HPDE6-E6E7 (cell line): ENCODE measurements at regions not wholly inside any gene's neighbourhood (a gene's known extent, or its start where the extent isn't known, plus 50 kb on each side); places are given as distances from the start of the nearest gene placed in this dataset.

ENCODE experiments used
- DNase-seq: peaks from one replicate; pipeline ENCODE4 v3.0.0; 2011; ENCODE audit warnings: missing footprints; ENCODE audit errors: extremely low spot score

GRCh38 chr7:109126404-109127050 is 556.9 kb downstream of the DNAJB9 start:
- no peak for DNase-seq

GRCh38 chr7:109127145-109127544 is 557.5 kb downstream of the DNAJB9 start:
- DNase-seq, result no peak

GRCh38 chr7:109131141-109131540 is 561.5 kb downstream of the DNAJB9 start:
- no peak for DNase-seq

DNA sequence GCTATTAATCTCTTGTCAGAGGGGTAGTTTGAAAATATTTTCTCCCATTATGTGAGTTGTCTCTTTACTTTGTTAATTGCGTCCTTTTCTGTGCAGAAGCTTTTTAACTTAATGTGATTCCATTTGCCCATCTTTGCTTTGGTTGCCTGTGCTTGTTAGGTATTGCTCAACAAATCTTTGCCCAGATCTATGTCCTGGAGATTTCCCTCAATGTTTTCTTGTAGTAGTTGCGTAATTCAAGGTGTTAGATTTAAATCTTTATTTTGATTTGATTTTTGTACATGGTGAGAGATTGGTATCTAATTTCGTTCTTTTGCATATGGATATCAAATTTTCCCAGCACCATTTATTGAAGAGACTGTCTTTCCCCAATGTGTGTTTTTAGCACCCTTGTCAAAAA is 567.2 kb downstream of the DNAJB9 start:
- no peak for DNase-seq

- no peak for DNase-seq
These were observed 585.1 kb downstream of the DNAJB9 start for GRCh38 chr7:109154748-109155147.

- DNase-seq, result no peak
These were observed 588.6 kb downstream of the DNAJB9 start for GRCh38 chr7:109158246-109158645.

GRCh38 chr7:109176661-109177060 is 607.0 kb downstream of the DNAJB9 start:
- DNase-seq, result no peak

DNA sequence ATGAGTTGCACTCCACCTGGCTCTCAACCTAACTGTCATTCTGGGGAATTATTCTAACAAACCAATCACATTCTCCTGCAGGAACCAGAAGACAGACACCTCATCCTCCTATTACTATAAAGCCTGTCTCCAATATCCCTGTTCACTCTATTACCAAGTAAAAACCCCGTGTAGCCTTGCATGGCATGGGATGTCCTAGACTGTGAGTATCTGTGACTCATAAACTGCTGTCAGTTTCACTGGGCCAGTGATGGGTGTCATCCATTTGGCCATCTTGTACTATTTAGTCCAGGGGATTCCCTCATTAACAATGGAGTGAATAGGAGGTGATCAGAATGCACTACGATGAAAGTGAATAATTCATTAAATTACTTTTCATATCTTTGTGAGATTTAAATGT is 608.7 kb downstream of the DNAJB9 start:
- no peak for DNase-seq

- DNase-seq, result no peak
These were observed 609.9 kb downstream of the DNAJB9 start for GRCh38 chr7:109179601-109180000.

DNA sequence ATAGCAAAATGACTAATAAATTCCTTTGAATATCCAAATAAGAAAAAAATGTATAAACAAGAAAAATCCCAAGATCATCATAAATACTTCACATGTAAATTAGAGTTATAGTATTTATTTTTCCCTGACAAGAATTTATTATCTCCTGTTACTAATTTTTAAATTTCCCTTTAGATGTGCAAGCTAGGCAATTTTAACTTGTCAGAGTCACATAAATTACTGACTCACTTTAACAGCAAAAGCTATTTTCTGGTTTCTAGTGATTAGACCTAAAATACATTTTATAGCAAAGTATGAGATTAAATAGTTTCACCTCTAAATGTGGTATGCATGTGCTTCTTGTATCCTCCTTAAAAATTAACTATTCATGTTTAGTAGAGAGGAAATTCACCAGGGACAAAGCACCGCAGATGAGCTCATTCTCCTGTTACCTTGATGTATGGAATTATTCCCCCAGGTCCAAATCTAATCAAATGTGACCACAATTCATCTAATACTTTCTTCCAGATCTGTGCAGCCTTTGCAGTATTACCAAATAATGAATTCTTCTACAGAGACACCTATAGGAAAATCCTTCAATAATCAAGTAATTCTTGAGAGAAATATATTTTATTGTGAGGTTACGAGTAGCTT is 621.2 kb downstream of the DNAJB9 start:
- DNase-seq, result no peak

- DNase-seq, result no peak
These were observed 636.5 kb downstream of the DNAJB9 start for GRCh38 chr7:109206196-109206595.

- no peak for DNase-seq
These were observed 643.4 kb downstream of the DNAJB9 start for GRCh38 chr7:109213081-109213480.

DNA sequence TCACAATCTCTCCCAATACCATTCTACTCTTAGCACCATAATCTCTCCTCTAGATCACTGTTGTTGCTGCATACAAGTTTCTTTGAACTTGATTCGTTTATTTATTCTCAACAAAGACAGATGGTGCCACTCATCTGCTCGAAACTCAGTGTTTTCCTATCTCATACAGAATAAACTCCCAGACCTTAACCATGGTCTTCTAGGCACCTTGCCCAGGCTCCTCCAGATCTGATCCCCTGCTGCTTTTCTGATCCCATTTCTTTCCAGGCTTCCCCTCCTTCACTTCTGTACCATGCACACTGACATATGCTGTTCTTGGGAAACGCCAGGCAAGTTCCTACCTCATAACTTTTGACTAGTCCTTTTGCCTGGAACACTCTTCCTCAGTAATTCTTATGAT is 645.7 kb downstream of the DNAJB9 start:
- DNase-seq, result no peak

DNA sequence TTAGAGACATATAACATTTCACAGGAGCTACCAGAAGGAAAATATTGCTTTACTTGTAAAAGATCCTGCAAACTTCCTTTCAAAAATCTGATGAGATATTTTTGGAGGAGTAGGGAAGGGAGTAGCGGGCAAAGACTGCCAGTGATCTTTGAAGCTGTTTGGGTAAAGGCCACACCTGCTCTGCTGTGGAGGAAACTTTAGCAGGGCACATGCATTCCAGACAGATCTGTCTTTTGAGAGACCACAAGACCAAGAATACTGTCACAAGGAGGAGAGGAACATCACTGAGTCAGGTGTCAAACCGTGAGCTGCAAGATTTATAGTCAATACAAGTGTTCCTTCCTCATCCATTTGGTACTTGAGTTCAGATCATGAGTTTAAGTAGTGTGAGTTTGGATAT is 654.4 kb downstream of the DNAJB9 start:
- DNase-seq, result no peak

DNA sequence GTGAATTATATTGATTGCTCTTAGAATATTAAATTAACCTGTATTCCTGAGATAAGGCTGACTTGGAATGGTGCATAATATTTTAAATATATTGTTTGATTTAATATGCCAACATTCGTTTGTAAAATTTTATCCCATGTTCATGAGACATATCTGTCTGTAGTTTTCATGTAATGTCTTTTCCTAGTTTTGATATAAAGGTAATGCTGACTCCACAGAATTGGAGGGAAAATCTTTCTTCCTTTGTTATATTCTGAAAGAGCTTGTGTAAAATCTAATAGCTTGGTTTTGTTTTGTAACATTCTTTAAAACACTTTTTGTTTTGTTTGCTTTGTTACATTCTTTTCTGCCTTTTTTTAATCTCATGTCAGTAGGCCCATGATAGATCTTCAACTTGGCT is 657.0 kb downstream of the DNAJB9 start:
- DNase-seq, result no peak

DNA sequence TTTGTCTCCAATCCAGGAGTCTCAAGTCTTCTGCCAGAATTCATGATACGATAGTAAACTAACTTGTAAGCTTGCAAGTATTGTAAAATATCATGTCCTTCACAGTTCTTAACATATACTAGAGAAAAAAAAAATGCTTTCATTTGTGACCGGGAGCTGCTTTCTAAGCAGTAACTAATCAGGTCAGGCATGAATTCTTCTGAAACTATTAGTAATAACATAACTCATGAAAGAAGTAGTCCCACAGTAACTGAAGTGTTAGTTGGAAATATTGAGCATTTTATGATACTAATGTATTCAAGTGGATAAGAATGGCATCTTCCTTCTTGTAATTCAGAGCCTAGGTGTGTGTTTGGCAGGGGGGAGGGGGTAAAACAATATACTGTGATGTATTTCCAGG is 665.6 kb downstream of the DNAJB9 start:
- DNase-seq, result no peak

- DNase-seq, result no peak
These were observed 676.8 kb downstream of the DNAJB9 start for GRCh38 chr7:109246330-109247077.

DNA sequence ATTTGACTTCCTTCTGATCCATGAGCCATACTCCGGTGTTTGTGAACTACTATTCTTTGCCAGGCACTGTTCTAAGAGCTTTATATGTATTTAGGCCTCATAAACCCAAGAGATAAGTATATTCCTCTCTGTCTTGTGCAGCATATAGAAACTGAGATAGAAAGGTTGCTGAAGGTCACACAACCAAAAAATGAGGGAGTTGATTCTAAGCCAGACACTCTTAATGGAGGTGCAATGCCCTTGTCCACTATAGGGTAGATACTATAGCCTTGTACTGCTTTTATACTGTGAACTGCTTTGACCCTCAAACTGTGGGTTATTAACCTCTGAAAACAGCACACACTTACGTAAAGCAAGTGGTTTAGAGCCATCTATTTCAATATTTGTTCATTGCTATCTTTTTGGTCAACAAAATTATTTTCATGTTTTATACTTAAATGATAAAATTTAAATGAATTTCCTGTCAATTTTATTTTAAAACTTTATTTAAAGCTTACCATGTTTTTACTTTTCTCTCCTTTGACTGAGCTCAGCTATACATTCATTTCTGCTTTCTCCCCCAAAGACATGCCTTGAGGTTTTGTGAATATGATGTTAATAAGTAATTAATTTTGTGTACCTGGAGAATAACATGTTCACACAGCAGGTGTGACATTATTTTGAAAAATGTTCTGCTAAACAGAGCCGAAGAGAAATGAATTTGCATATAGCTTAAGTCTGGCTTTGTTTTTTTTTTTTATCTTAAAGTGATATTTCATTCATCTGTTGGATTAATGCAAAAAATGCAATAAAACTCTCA is 687.3 kb downstream of the DNAJB9 start:
- DNase-seq, result no peak

DNA sequence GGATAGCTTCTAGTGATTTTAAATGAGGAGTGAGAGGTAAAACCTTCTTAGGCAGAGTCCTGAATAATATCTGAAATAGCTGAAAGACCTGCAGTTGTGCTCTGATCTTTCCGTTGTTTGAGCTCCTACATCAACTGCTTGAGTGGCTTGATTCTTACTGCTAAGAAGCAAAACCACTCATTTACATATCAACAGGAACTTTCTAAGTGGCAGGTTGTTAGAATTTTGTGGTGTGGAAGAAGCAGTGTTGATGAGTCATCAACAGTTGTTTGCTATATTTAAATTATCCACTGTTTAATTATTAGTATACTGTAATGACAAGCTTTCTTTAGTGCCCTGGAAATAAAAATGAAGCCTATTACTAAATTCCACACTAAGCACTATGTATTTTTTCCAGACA is 689.5 kb downstream of the DNAJB9 start:
- no peak for DNase-seq

DNA sequence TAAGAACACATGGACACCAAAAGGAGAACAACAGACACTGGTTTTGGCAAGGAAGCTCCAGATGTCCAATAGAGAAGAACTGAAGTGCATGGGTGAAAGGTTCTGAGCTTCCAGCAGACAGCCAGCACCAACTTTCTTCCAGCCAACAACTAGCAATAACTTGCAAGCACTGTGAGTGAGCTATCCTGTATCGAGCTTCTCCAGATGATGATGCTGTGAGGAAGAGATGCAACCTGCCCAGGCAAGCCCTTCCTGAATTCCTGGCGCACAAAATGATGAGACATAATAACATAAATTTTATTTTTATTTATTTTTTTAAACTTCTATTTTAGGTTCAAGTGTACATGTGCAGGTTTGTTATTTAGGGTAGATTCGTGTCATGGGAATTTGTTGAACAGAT is 692.1 kb downstream of the DNAJB9 start:
- peak; percentile 2 for DNase-seq

DNA sequence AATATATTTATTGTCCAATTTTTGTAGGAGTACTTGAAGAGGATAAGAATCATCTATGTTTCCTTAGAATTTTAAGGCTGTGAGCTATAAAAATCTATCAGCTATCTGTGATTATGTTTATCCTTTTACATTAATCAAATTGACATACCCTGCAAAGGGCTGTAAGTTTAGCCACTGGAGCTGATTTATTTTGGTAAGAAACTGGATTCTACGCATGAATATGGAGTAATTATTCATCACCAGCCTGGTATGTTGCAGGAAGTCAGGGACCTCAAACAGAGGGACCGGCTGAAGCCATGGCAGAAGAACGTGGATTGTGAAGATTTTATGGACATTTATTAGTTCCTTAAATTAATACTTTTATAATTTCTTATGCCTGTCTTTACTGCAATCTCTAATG is 696.9 kb downstream of the DNAJB9 start:
- DNase-seq, result no peak

DNA sequence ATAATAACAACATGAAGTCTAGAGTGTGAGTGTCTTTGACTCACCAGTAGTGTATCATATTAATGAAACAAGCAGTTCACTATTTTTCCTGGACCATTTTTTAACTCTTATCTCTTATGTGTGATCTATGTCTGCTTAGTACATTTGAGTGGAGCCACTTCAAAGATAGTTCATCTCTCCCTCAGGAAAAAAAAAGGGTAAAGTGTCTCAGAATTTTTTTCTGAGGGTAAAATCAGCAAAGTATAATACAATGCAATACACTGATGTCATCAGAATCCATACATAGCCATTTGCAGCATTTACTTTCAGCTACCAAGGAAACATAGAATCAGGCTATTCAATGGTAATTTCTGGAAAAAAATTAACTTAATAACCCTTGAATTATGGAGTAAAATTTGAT is 706.7 kb downstream of the DNAJB9 start:
- DNase-seq, result no peak
